ENCODE measurements at regions not wholly inside any gene's neighbourhood (a gene's known extent, or its start where the extent isn't known, plus 50 kb on each side); places are given as distances from the start of the nearest gene placed in this dataset.

DNA sequence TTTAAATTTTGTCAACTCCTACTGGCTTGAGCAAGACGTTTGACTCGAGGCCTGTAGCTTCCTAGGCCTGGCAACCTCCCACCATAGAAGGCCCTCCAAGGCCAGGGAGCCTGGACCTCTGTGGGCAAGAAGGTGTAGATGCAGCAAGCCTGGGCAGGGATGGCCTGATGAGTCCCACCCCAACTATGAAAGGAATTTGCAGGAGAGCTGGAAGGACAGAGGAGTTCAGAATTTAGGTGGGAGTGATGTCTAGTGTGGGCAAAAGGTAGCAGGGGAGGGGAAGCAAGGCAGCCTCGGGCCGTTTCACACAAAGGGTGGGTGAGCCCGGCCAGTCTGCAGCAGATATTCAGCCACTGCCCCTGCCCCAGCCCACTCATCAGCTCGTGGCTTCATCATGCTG, 245.2 kb downstream of the CDH26 start:
- TF ChIP-seq RFX5 (IDR thresholded peaks at IDR 0.05; ENCODE audit: low read depth, low read length) (no peak), RAD21 (IDR thresholded peaks at IDR 0.05; ENCODE audit: low read length) (no peak), ELK1 (IDR thresholded peaks at IDR 0.05; ENCODE audit: borderline replicate concordance, low read depth, low read length) (no peak)
